NCI-H1092 (cell line): ENCODE measurements at regions not wholly inside any gene's neighbourhood (a gene's known extent, or its start where the extent isn't known, plus 50 kb on each side); places are given as distances from the start of the nearest gene placed in this dataset.
"Not testable (repeated sequence)": the region's sequence is repeated elsewhere in the genome, so short reads cannot be mapped to it uniquely, and the experiment has no call there.

Source experiments
- DNase-seq: peaks from one replicate; lab custom pipeline; 2025; lab: John Stamatoyannopoulos, UW

DNA sequence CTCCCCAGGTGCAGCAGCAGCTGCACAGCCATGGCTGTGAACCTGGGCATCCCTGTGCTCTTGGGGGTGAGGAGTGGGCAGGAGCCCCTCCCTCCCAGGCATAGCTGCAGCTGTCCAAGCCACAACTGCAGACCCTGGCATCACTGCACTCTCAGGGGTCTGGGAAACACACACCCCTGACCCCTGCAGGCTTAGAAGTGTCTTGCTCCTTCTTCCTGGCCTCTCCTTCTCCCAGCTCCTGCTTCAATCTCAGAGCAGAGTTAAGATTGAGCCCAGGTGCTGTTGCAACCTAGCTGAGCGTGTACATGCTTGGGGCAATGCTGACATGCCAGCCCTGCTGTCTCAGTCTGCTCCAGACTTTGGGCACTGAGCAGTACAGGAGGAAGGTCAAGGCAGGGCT lies 833.6 kb downstream of the FLRT2 start:
- no peak for DNase-seq

DNA sequence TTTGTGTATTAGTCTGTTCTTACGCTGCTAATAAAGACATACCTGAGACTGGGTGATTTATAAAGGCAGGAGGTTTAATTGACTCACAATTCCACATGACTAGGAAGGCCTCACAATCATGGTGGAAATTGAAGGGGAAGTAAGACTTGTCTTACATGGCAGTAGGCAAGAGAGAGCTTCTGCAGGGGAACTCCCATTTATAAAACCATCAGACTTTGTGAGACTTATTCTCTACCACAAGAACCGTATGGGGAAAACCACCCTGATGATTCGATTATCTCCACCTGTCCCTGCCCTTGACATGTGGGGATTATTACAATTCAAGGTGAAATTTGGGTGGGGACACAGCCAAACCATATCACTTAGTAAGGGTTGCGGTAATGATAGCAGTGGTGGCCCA lies 833.1 kb downstream of the FLRT2 start:
- no peak for DNase-seq

DNA sequence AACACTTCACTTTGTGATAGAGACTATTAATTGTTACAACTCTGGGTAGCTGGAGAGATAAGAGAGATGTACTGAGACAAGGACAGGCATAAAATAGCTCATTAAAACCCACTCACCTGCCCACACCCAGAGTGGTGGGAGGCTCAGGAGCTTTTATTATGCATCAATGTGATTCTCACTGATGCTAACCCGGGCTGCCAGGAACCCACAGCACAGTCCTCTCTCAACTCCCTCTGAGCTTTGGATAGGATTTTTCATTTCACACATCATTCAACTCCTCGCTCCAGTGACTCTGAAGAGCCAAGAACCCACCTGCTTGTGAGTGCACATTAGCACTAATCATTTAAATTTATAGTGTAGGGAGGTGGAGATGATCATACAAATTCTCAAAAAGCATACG lies 827.9 kb downstream of the FLRT2 start:
- DNase-seq: peak; percentile 85

DNA sequence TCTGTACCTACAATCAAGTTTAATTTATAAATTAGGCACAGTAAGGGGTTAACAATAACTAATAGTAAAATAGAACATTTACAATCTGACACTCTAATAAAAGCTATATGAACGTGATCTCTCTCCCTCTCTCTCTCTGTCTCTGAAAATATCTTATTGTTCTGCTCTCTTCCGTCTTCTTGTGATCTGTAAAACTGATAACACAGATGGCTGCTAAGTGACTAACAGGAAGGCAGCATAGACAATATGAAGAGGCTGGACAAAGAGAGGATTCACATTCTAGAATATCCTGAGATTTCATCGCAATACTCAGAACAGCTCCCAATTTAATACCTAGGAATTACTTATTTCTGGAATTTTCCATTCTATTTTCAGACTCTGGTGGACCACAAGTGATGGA lies 827.2 kb downstream of the FLRT2 start:
- no peak for DNase-seq

DNA sequence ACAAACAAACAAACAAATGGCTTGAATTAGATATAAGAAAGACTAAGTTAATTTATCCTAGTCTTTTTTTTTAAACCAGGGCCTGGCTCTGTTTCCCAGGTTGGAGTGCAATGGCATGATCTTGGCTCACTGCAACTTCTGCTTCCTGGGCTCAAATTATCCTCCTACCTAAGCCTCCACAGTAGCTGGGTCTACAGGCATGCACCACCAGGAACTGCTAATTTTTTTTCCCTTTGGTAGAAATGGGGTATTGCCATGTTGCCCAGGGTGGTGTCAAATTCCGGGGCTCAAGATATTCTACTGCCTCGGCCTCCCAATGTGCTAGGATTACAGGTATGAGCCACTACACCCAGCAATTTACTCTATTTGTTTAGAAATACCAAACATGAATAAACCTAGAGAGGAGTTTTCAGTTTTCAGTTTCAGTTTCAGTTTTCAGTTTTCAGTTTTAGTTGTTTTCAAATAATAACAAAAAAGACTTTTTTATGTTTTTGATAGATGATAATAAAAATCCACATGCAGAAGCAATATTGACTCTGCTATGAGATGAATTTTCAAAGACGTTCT lies 817.0 kb downstream of the FLRT2 start:
- no peak for DNase-seq

DNA sequence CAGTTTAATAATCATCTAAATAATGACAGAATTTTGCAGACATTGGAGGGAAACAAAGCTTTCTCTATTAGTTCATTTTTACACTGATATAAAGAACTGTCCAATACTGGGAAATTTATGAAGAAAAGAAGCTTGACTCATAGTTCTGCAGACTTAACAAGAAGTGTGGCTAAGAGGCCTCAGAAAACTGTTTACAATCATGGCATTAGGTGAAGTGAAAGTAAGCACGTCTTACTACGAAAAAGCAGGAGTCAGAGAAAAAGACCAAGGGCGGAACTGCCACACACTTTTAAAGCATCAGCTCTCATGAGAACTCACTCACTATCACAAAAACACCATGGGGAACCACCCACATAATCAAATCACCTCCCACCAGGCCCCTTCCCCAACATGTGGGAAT lies 804.4 kb downstream of the FLRT2 start:
- DNase-seq: no peak

DNA sequence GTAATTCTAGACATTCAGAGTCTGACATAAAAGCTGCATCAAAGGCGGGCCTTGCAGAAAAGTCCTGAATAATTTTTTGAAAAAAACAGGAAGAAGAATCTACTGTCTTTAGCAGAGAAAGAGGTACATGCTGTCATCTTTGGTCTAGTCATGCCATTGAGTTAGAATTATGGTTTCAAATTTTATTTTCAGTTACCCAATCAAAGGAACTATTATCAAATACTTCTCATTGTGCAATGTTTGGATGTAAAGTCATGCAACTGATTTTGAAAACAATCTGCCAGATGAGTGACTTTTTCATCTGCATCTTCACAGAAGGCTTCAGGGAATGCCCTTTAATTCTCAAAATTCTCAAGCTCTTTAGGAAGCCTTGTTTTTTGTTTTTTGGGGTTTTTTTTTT lies 803.5 kb downstream of the FLRT2 start:
- no peak for DNase-seq

DNA sequence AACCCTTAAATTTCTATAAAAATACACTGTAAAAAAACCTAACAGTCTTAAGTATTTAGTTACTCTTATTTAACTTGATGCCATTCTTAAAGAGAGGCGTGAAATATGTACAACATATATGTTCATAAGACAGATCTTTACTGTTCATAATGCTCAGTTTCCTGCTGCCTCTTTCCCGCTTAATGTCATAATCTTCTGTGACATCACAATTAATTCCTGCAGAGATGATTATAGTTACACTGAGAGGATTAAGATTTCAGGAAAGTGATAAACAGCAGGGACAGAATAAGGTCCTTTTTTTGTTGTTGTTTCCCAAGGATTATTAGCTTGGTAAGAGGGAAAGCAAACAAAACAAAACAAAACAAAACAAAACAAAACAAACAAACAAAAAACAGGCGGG lies 801.4 kb downstream of the FLRT2 start:
- no peak for DNase-seq

DNA sequence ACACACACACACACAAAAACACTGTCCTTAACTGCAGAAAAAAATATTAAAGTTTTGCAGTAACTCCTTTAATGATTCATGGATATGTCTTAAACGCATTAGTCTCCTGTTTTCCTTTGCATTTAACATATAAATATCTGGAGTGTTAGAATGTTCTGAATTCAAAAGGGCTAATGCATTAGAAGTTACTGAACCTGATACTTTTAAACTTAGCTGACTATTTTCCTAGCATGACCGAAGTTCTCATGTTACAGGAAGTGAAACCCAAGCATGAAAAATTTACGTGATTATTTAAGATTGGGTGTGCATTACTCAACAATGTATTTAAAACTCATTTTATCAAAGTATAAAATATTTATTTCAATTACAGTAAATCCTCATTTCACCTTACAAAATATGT lies 791.2 kb downstream of the FLRT2 start:
- no peak for DNase-seq

DNA sequence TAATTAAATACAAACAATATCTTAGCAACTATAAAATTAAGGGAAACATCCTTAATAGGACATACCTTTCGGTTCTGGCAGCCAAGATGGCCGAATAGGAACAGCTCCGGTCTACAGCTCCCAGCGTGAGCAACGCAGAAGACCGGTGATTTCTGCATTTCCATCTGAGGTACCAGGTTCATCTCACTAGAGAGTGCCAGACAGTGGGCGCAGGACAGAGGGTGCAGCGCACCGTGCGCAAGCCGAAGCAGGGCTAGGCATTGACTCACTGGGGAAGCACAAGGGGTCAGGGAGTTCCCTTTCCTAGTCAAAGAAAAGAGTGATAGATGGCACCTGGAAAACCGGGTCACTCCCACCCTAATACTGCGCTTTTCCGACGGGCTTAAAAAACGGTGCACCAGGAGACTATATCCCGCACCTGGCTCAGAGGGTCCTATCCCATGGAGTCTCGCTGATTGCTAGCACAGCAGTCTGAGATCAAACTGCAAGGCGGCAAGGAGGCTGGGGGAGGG lies 782.3 kb downstream of the FLRT2 start:
- DNase-seq: not testable (repeated sequence)

DNA sequence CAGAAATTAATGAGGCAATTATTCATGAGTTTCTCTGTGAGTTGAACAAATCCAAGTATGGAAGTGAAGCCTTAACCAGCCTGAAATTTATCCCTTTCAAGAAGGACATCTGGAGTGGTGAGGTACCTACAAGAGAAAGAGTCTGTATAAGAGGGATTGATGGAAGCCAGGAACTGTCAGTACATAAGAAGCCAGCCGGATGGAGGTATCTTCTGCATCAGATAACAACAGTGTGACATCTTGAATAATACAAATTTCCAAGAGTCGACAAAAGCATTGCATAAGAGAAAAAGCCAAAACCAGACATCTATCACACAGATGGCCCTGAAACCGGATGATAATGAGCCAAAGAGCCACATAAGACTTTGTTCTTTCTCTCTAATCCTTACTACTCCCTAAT lies 781.2 kb downstream of the FLRT2 start:
- no peak for DNase-seq

DNA sequence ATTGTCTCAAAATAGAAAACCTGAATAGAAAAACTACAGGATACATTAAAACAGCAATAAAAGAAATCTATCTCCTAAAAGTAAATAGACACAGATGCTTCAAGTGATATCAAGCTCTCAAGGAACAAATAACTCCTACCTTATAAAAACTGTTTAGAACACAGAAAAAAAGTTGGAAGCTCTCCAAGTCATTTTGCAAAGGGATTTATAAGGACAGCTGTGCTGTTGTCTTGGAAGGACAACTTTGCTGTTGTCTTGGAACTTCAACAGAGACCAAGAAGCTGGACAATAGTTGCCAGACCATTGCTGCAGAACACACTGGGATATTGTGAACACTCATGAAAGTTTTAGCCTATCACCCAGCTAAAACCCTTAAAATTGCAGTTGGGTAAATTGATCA lies 780.7 kb downstream of the FLRT2 start:
- DNase-seq: no peak

DNA sequence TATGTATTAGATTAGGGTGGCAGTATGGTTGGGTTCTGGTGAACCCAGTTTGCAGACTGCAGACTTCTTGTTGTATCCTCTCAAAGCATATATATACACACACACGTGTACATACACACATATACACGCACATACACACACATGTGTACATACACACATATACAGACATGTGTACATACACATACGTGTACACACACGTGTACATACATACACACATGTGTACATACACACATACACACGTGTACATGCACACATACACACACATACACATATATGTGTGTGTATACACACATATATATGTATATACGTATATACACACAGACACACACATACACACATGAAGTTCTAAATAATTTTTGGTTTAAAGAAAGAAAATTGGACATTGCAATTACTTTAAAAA lies 780.2 kb downstream of the FLRT2 start:
- no peak for DNase-seq

DNA sequence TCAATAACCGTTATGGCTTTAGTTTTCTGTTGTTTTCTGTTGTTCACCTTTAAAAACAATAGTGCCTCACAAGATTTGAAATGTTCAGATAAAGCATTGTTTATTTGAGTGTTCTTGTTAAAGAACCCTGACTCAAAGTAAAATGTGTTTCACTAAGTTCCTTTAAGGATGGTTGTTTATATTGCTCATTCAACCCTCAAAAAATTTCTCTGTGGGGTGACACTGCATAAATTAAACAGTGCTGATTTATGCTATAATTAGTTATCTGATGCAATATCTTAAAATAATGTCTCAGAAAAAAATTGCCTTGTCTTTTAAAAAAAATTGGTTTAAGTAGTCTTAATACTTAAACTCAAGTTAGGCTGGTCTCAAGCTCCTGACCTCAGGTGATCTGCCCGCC lies 775.1 kb downstream of the FLRT2 start:
- no peak for DNase-seq

DNA sequence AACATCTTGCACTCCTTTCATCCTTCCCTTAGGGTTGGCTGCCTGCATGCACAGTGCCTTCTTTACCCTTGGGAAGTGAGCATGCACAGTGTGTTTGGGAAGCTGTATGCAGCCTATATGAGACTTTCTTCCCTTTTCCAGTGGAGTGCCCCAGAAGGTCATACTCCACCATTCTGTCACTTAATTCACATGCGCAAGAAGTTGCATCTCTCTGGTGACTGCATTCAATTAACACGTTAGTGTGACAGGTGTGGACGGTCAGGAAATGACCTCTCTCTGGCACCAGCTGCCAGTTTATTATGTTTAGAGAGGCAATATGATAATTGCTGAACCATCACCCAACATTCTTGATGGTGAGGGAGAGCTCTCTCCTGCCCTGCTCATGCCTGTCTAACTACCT lies 770.0 kb downstream of the FLRT2 start:
- DNase-seq: peak; percentile 25

DNA sequence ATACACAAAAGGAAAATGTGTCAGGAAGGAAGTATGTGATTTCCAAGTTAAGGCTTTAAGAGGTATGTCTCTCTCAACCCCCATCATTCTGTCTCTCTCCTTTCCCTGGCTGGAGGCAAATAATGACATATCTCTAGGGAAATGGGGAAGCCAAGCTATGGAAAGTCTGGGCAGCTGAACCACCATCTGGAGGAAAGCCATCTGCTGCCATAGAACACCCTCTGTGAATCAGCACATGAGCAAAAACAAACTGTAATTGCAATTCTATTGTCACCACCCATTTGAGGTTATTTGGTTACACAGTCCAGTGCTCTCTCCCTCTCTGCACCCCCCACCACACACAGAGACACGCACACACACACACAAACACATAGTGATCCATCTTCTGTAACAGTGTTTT lies 766.2 kb downstream of the FLRT2 start:
- DNase-seq: peak; percentile 88

DNA sequence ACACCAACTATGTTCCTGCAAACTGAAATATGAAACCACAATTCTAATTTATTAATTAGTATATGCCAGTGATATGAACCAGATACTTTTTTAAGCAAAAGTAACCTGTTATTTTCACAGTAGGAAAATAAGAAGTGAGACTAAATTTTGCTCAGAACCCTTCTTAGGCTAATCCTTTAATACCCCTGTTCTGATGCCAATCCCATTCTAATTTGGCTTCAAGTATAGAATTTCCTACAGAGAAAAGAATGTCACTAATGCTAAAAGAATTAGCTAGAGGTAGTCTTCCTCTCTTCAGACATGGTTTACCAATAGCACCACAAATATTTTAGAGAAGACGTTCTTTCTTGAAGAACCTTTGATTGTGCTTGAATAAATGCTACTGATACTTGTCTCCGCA lies 758.4 kb downstream of the FLRT2 start:
- DNase-seq: no peak

DNA sequence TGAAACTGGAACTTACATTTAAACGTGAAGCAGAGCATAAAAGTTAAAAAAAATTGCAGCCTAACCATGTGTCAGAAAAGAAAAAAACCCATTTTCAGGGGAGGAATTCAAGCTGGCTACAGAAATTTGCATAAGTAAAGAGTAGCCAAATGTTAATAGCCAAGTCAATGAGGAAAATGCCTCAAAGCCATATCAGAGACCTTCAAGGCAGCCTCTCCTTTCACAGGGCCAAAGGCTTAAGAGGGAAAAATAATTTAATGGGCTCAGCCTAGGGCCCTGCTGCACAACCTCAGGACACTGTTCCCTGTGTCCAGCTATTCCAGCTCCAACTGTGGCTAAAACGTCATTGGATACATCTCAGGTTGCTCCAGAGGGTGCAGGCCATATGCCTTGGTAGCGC lies 749.5 kb downstream of the FLRT2 start:
- DNase-seq: no peak

DNA sequence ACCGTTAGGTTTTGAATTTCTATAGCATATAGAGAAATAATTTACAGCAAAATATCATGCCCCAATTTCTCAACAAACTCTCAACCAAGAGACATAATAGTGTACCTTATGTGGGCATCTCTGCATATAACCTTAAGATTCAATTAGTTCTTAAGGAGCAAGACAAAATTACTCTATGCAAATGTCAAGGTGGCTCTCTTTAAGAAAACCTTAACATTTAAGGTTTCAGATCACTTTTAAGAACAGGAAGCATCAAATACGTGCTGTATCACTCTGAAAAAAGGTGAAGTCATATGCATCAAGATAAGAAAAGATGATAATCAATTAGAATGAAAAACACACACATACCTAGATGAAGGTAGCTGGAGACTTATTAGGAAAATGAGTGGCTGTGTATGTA lies 728.0 kb downstream of the FLRT2 start:
- DNase-seq: no peak

DNA sequence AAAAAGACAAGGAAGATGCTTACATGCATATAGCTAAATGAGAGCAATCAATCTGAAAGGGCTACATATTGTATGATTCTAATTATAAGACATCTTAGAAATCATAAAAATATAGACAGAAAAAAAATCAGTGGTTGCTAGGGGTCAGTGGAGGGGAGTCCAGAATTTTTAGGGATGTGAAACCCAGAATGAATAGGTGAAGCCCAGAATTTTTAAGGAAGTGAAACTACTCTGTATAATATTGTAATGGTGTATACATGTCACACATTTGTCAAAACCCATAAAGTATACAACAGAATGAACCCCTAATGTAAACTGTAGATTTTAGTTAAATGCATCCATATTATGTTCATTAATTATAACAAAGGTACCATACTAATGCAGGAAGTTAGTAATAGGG lies 713.2 kb downstream of the FLRT2 start:
- DNase-seq: no peak

DNA sequence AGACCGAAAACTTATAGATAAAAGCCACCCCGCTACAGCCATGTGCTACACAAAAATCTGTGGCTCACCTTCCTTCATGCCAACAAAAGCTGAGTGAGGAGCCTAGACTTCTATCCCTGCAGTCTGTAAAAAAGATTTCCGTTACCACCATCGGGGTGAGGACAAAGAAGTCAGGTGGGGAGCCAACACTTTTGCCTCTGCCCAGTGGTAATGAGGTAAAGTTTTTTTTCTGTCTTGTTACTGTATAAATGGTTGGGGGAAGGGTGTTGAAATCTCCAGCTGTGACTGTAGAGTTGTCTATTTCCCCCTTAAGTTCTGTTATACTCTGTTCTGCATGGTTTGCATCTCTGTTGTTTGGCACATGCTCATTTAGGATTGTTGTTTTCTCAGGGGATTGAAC lies 707.8 kb downstream of the FLRT2 start:
- no peak for DNase-seq

DNA sequence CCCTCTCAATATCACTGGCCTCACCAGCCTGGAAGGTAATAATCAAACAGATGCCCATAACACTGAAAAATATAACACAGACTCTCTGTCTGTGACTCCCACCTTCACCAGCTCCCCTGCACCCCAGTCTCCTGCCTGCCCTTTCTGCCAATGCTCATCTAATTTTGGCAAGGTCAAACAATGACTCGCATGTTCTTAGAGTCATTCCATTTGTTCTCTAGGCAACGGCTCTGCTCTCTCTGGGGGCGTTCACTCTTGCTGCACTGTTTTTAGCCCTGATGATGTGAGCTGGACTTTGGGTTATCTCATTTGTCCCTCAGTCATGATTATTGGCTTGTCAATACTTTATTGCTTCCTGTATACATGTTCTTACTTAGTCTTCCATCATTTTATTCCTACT lies 691.8 kb downstream of the FLRT2 start:
- DNase-seq: no peak

DNA sequence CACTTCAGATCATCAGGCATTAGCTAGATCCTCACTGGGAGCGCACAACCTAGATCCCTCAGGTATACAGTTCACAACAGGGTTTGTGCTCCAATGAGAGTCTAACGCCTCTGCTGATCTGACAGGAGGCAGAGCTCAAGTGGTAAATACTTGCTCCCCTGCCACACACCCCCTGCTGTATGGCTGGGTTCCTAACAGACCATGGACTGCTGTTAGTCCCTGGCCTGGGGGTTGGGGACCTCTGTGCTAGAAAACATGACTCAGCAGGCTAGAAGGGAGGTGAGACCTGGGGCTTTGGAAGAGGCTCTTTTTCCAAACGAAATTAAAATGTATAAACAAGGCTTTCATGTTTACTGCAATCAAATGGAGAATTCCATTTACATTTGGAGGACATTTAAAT lies 691.1 kb downstream of the FLRT2 start:
- DNase-seq: no peak

DNA sequence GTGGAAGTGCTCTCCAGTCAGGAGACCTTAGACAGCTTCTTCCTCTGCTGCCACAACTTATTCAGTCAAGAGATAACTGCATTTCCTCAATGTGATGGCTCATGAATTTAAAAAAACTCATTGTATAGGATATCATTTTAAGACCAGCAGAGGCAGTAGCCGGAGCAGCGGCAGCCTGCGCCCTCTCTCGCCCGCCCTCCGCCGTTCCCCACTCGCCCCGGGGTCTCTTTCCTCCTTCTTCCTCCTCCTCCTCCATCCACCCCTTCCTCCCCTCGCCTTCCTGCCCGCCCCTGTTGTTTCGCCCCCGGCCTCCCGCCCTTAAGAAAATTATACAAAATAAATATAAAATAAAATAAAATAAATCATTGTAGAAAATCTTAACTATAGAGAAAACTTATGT lies 687.6 kb downstream of the FLRT2 start:
- DNase-seq: no peak

DNA sequence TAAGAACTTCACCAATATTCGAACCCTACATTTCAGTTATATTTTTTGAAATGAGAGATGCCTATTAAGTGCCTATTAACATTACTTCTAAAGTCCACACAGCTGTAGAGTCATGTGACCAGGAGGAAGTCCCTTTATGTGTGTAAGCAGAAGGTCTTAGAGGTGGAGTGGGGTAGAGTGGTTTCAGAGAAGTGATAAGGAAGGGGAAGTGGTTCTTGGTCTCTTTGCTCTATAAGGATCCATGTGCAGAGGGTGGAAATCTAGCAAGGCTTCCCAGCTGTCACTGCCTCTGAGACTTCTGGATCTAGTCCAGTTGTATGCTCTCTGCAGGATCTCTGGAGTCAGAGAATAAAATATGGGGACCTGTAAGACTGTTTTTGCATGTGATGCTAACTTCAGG lies 673.9 kb downstream of the FLRT2 start:
- no peak for DNase-seq
